ENCODE measurements at regions not wholly inside any gene's neighbourhood (a gene's known extent, or its start where the extent isn't known, plus 50 kb on each side); places are given as distances from the start of the nearest gene placed in this dataset.

DNA sequence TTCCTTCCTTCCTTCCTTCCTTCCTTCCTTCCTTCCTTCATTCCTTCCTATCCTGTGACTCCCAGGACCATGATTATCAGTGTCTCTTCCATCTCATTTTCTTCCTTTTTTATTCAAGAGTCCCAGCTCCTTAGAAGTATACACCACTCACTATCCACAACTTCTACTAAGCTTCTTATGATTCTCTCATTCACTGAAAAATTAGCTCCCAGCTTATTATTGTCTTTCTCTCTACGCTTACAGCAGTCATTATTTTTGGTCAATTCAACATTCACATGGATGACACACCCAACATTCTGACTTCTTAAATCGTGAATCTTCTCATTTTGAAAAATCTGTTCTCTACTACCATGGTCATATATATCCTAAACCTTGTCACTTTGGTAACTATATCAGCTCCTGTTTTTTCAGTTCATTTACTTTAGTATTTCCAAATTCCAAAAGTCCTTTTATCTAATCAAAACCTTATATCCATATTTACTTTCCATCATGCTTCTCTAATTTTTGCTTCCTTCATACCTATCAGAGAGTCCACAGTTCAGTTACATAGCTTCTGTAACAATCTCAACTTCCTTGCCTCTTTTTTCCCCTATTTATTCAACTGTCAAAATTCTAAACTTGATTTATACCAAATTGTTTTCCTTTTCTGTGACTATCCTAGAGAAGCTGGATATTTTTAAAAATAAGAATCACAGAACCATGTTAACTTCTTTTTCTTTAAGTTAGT lies 677.5 kb downstream of the RAPGEF2 start:
- DNase-seq (ENCODE audit: low read depth, low spot score) (no peak), ATAC-seq (no peak)
- no peak for TF ChIP-seq TCF7L2 (IDR thresholded peaks at IDR 0.05; ENCODE audit: low read depth, low read length)
- TF ChIP-seq SIN3A (IDR thresholded peaks at IDR 0.05; ENCODE audit: borderline replicate concordance, insufficient read depth, low read depth, low read length): no peak
- TF ChIP-seq, protein P1, sequence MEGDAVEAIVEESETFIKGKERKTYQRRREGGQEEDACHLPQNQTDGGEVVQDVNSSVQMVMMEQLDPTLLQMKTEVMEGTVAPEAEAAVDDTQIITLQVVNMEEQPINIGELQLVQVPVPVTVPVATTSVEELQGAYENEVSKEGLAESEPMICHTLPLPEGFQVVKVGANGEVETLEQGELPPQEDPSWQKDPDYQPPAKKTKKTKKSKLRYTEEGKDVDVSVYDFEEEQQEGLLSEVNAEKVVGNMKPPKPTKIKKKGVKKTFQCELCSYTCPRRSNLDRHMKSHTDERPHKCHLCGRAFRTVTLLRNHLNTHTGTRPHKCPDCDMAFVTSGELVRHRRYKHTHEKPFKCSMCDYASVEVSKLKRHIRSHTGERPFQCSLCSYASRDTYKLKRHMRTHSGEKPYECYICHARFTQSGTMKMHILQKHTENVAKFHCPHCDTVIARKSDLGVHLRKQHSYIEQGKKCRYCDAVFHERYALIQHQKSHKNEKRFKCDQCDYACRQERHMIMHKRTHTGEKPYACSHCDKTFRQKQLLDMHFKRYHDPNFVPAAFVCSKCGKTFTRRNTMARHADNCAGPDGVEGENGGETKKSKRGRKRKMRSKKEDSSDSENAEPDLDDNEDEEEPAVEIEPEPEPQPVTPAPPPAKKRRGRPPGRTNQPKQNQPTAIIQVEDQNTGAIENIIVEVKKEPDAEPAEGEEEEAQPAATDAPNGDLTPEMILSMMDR (IDR thresholded peaks at IDR 0.05): no peak
- TF ChIP-seq POLR2AphosphoS5 (IDR thresholded peaks at IDR 0.05; ENCODE audit: low read depth, low read length): no peak
- TF ChIP-seq, protein P2, sequence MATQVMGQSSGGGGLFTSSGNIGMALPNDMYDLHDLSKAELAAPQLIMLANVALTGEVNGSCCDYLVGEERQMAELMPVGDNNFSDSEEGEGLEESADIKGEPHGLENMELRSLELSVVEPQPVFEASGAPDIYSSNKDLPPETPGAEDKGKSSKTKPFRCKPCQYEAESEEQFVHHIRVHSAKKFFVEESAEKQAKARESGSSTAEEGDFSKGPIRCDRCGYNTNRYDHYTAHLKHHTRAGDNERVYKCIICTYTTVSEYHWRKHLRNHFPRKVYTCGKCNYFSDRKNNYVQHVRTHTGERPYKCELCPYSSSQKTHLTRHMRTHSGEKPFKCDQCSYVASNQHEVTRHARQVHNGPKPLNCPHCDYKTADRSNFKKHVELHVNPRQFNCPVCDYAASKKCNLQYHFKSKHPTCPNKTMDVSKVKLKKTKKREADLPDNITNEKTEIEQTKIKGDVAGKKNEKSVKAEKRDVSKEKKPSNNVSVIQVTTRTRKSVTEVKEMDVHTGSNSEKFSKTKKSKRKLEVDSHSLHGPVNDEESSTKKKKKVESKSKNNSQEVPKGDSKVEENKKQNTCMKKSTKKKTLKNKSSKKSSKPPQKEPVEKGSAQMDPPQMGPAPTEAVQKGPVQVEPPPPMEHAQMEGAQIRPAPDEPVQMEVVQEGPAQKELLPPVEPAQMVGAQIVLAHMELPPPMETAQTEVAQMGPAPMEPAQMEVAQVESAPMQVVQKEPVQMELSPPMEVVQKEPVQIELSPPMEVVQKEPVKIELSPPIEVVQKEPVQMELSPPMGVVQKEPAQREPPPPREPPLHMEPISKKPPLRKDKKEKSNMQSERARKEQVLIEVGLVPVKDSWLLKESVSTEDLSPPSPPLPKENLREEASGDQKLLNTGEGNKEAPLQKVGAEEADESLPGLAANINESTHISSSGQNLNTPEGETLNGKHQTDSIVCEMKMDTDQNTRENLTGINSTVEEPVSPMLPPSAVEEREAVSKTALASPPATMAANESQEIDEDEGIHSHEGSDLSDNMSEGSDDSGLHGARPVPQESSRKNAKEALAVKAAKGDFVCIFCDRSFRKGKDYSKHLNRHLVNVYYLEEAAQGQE (IDR thresholded peaks at IDR 0.05; ENCODE audit: insufficient read depth in 1 of 2, low read depth in 2 of 2, low read length in 1 of 2): no peak
- H3K4me3 ChIP-seq (ENCODE audit: low read depth in 2 of 2, low read length in 2 of 2): no peak overlapping the region
- no TSS peak for BruUV-seq (replicated peaks)
- CTCF ChIA-PET: no interaction called here
- no peaks in the 10 kb centered on the region for H3K27me3 ChIP-seq (ENCODE audit: control insufficient read depth, insufficient read depth, low read length)
- no peak overlapping the region for H3K27ac ChIP-seq (ENCODE audit: low read length)
- in situ Hi-C loops (cut with HindIII; ENCODE audit: low pct_unique_long_range_greater_than_20kb, low sequenced_read_pairs) (no loop called here), intact Hi-C loops (cut with micrococcal nuclease; ENCODE audit: unreplicated experiment) (no loop called here)
- H3K36me3 ChIP-seq (ENCODE audit: control insufficient read depth, insufficient read depth, low read length): no peaks in the 10 kb centered on the region
- POLR2A ChIA-PET: interaction anchor here (0.6 kb wide), 1 partner anchor 1296 kb away, joined by 6 read pairs; no protein-coding TSS in a partner anchor
- H3K4me1 ChIP-seq (ENCODE audit: control insufficient read depth, insufficient read depth, low read length): no peaks in the 10 kb centered on the region
- no peaks in the 10 kb centered on the region for H3K9me3 ChIP-seq (ENCODE audit: control insufficient read depth, insufficient read depth, low read depth, low read length)

DNA sequence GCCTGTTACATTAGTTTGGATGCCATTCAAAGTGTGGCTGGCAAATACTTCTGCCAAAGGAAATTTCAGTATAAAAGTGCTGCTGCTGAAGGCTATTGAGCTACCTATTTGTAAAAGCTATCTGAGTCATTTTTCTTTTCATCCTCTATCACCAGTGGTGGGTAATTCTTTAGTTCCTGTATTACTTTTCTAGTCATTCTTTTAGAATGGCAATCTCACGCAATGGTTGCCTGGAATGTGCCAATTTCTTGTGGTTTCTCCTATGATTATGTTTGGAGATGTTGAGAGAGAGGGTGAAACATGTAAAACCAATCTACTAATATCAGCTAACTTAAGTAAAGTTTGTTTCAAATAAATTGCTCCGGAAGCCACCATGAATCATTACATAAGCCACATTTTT lies 685.0 kb downstream of the RAPGEF2 start:
- Histone ChIP-seq H3K4me1 (ENCODE audit: control insufficient read depth, insufficient read depth, low read length) (no peaks in the 10 kb centered on the region), H3K27ac (ENCODE audit: low read length) (no peak overlapping the region), H3K36me3 (ENCODE audit: control insufficient read depth, insufficient read depth, low read length) (no peaks in the 10 kb centered on the region), H3K27me3 (ENCODE audit: control insufficient read depth, insufficient read depth, low read length) (no peaks in the 10 kb centered on the region), H3K4me3 (ENCODE audit: low read depth in 2 of 2, low read length in 2 of 2) (no peak overlapping the region), H3K9me3 (ENCODE audit: control insufficient read depth, insufficient read depth, low read depth, low read length) (no peaks in the 10 kb centered on the region)
- POLR2A ChIA-PET: no interaction called here
- ATAC-seq (no peak), DNase-seq (ENCODE audit: low read depth, low spot score) (no peak)
- CTCF ChIA-PET: no interaction called here
- TF ChIP-seq, protein P2 (IDR thresholded peaks at IDR 0.05; ENCODE audit: insufficient read depth in 1 of 2, low read depth in 2 of 2, low read length in 1 of 2): no peak
- TF ChIP-seq SIN3A (IDR thresholded peaks at IDR 0.05; ENCODE audit: borderline replicate concordance, insufficient read depth, low read depth, low read length): no peak
- no peak for TF ChIP-seq TCF7L2 (IDR thresholded peaks at IDR 0.05; ENCODE audit: low read depth, low read length)
- TF ChIP-seq POLR2AphosphoS5 (IDR thresholded peaks at IDR 0.05; ENCODE audit: low read depth, low read length): no peak
- TF ChIP-seq, protein P1 (IDR thresholded peaks at IDR 0.05): no peak
- in situ Hi-C loops (cut with HindIII; ENCODE audit: low pct_unique_long_range_greater_than_20kb, low sequenced_read_pairs) (no loop called here), intact Hi-C loops (cut with micrococcal nuclease; ENCODE audit: unreplicated experiment) (no loop called here)
- no TSS peak for BruUV-seq (replicated peaks)

All from Panc1 (cell line).